ENCODE measurements at regions not wholly inside any gene's neighbourhood (a gene's known extent, or its start where the extent isn't known, plus 50 kb on each side); places are given as distances from the start of the nearest gene placed in this dataset.

DNA sequence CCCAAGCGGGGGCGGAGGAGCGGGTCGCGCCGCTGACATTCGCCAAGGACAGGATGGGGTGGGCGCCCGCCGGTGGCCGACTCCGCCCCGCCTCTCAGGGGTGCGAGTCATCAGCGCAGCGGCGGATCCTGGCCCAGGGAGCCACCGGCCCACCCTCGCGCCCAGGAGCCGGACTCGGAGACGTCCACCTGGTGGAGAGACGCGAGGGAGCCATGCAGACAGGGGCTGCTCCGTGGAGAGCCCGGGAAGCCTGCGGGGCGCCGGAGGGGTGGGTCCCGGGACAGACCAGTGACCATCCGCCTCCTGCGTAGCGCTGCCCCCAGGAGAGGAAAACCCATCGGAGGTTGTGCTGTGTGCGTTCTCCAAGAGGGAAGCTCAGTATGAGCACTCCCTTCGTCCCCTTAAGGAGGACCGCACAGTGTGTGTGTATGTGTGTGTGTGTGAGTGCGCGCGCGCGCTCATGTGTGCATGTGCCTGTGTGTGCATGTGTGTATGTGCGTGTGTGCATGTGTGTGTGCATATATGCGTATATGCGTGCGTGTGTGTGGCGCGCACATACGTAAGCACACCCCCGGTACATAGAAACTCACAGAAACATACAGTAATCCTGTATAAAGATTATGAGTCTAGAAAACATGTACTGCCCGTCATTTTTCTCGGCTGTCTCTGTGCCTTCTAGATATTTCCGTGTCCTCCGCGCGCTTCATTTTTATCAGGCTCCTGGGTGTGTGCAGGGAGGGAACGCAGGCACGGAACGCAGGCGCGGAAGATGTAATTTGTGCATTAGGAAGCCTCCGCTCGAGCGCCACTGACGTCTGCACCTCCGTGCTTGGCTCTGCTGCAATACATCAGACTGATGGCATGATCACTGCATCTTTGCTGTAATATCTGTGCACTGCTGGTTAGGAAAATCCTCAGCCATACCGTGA, 158.9 kb downstream of the TBXT start:
- DNase-seq: no peak

DNA sequence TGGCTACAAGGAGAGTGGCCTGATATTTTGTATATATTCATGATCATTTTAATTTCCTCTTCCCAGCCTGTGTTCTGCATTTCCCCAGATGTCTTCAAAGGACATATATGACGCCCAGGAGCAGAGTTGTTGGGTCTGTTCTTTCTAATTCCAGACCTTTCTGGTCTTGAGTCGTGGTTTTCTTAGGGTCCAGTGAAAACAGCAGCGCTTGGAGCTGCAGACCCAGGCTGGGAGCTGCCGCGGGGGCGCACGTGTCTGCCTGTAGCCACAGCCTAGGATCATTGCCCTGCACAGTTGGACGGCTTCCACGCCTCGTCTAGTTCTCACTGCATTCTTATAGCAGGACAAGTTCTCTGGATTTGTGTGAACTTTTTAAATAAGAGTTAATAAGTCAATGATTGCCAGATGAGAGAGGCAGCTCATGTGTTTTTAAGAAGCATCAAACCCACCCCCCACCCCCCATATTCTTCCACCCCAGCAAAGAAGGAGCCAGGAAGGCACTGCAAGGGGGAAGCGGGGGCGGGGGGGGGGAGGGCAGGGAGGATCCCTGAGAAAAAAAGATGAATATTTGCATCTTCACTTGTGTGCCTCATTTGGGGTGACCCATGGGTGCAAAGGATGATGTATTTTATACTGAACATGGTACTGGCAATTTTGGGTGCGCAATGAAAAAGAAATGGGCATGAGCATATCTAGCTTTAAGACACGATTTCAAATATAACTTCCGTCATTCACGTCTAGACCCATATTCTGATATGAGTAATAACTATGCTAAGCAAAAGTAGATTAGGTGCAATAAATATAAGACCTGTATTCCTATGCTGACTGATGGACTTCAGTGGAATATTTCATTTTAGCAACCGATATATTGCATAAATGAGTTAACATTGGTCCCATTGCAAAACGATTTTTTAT, 160.0 kb downstream of the TBXT start:
- DNase-seq: peak; percentile 18

DNA sequence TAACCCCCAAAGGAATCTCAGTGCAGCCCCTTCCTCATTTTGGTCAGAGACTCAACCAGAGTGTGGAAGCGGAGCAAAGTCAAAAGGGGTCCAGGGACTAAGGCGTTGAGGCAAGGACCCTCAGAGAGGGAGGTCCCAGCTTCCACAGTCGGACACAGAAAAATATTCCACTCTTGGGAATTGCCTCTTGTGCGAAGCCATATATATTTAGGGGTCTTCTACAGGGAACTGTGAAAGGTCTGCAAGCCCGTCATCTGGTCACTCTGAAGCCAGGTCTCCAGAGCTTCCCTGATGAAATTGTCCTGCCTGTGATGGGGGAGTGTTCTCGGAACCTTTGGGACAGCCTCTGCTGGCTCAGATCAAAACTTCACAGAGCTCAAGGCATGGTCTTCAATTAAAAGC, 160.8 kb downstream of the TBXT start:
- no peak for DNase-seq

- peak; percentile 14 for DNase-seq
Measured at GRCh38 chr6:166005944-166006899, 161.4 kb downstream of the TBXT start.

DNA sequence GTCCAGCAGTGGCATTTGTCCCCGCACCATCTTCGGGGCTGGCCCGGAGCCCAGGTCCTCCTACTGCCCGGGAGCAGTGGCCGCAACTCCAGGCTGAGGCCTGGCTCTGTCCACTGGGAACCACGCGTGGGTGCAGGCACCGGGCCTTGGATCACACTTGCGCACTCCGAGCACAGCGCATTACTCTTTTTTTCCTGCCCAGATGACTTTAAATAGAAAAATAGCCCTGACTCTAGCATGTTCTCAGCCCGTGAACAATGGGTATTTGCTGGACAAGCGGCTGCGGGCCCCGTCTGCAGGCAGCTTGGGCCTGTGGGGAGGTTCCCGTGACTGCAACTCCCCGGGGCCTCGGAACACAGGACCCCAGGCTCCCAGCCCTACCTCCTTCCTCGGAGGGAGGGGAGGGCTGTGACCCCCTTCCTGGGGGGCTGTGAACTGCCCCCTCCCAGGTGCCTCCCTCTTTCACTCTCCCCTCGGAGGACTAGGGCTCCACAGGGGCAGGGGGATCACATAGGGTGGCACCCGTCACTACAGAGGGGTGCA, 162.2 kb downstream of the TBXT start:
- DNase-seq: no peak

- DNase-seq: no peak
Measured at GRCh38 chr6:166004876-166005275, 162.8 kb downstream of the TBXT start.

- no peak for DNase-seq
Measured at GRCh38 chr6:166004471-166004870, 163.2 kb downstream of the TBXT start.

GRCh38 chr6:166003569-166003968, 164.1 kb downstream of the TBXT start:
- DNase-seq: no peak

DNA sequence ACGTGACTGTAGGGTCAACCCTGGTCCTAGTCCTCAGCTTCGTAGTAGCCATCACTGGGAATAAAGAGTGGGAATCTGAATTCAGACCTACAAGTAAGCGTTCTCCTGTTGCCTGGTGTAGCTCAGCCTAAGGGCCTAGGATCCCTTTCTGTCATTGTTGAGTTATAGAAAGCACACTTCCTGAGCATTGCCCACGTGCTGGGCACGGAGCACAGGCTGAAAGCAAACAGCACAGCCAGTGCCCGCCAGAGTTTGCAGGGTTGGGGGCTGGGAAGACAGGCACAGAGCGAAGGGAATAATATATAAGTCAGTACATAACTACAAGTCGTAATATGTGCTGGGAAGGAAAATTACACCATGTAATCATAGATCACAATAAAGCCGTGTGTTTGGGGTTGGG, 166.3 kb downstream of the TBXT start:
- no peak for DNase-seq

- no peak for DNase-seq
Measured at GRCh38 chr6:165999279-165999678, 168.4 kb downstream of the TBXT start.

DNA sequence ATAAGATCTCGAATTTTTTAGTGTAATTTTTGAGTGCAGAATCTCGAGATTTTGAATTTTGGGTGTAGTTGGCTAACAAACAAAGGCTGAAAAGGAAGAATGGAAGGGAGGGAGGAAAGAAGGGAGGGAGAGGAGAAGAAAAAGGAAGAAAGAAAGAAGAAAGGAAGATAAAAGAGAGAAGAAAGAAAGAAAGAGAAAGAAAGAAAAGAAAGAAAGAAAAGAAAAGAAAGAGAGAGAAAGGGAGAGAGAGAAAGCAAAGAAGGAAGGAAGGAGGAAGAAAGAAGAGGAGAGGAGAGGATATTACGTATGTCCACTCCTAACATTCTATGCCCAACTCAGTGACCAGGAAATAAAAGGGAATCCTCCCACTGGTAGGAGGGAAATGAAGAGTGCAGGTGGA, 169.6 kb downstream of the TBXT start:
- DNase-seq: no peak

DNA sequence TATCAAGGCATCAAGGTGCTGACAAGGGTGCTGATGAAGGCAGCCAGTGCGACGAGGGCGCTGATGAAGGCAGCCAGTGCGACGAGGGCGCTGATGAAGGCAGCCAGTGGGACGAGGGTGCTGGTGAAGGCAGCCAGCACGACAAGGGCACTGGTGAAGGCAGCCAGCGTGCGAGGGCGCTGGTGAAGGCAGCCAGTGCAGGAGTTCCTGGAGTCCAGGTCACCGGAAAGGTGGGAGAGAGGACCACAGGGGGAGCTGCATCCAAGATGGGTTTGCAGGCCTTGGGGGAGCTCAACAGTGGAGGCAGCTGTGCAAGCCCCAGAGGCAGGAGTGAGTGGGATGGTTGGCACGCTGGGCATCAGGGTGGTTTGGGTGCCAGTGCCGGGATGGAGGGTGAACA, 176.3 kb downstream of the TBXT start:
- no peak for DNase-seq

- DNase-seq: no peak
Measured at GRCh38 chr6:165990216-165990615, 177.4 kb downstream of the TBXT start.

DNA sequence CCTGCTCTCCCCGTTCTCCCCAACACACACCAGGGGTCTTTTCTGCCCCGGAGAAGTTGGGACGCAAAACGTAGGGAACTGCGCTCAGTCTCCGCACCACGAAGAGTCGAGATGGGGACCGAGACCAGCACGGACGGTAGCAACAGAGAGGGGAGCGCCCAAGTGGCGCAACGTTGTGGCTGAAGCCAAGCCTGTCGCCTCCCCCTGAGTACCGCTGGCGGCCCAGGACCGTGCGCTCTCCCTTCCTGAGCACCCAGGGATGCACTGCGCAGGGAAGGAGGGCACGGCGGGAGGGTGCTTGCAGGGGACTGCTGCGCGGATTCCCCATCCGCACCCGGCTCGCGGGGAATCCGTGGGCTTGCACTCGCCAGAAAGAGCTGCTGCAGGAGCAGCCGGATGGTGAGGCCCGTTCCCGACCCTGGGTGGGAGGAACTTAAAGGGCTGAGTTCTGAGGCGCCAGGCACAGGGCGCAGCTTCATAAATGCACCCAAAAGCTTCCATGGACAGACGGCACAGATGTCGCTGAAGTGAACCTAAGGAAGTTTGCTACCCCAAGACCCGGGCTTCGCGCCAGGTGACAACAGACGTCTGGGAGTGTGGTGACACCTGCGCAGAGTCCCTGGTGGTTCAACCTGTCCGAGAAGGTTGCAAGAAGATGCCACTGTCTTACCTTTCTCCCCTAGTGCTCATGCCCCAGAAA, 178.7 kb downstream of the TBXT start:
- no peak for DNase-seq

GRCh38 chr6:165988302-165988756, 179.3 kb downstream of the TBXT start:
- DNase-seq: no peak

GRCh38 chr6:165987483-165988301, 180.0 kb downstream of the TBXT start:
- no peak for DNase-seq

DNA sequence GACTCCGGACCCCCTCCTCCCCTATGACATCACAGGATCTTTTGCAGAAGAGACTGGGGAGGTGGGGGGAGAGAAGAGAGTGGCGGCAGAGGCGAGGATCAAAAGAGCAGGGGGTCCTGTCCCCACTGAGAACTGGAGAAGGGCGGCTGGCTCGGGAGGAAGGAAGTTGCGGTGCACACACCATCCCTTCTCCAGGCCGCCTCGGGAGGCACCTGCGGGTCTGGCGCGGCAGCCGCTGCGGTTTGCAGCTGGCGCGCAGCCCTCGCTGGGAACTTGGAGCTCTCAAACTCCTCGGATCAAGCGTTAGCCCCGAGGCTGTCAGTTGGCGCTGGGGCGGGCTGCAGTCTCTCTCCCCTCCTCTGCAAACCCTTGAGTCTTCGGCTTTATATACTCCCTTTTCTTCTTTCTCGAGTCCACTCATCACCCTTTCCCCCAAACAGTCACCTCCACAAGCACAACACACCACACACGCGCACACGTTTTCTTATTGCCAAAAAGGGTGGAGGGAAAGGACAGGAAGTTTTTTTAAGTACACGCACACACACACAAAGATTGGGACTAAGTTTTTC, 180.7 kb downstream of the TBXT start:
- no peak for DNase-seq

- no peak for DNase-seq
Measured at GRCh38 chr6:165986311-165986913, 181.2 kb downstream of the TBXT start.

GRCh38 chr6:165985806-165986299, 181.8 kb downstream of the TBXT start:
- no peak for DNase-seq

Data from hematopoietic multipotent progenitor cell treated with erythropoietin and hydrocortisone succinate and interleukin-3 and kit ligand, for 4 days (in vitro differentiated cells).